Jurkat, Clone E6-1 (cell line): ENCODE measurements at regions not wholly inside any gene's neighbourhood (a gene's known extent, or its start where the extent isn't known, plus 50 kb on each side); places are given as distances from the start of the nearest gene placed in this dataset.

Source experiments
- DNase-seq: peaks from one replicate; pipeline ENCODE4 v3.0.0-alpha.2; 2011; ENCODE audit warnings: low read depth, low spot score
- H3K4me3 ChIP-seq: 2 replicates; pipeline ENCODE4 v1.5.1; 2011; ENCODE audit warnings: mild to moderate bottlenecking, low read length, control low read depth, moderate library complexity

- no peak overlapping the region for H3K4me3 ChIP-seq
- no peak for DNase-seq
These were observed 83.4 kb downstream of the MATN1 start for GRCh38 chr1:30639881-30640452.

GRCh38 chr1:30638811-30639210 lies 84.6 kb downstream of the MATN1 start:
- no peak for DNase-seq
- H3K4me3 ChIP-seq: no peak overlapping the region

- no peak for DNase-seq
- H3K4me3 ChIP-seq: no peak overlapping the region
These were observed 85.3 kb downstream of the MATN1 start for GRCh38 chr1:30638086-30638485.

GRCh38 chr1:30637183-30637980 lies 86.0 kb downstream of the MATN1 start:
- no peak for DNase-seq
- no peak overlapping the region for H3K4me3 ChIP-seq

GRCh38 chr1:30636621-30637020 lies 86.8 kb downstream of the MATN1 start:
- H3K4me3 ChIP-seq: no peak overlapping the region

GRCh38 chr1:30635391-30635975 lies 87.9 kb downstream of the MATN1 start:
- DNase-seq: no peak

More at GRCh38 chr1:30636621-30637020, 86.8 kb downstream of the MATN1 start:
- DNase-seq: no peak

GRCh38 chr1:30634507-30634906 lies 88.9 kb downstream of the MATN1 start:
- no peak overlapping the region for H3K4me3 ChIP-seq

More at GRCh38 chr1:30635391-30635975, 87.9 kb downstream of the MATN1 start:
- H3K4me3 ChIP-seq: no peak overlapping the region

GRCh38 chr1:30633294-30633693 lies 90.1 kb downstream of the MATN1 start:
- DNase-seq: no peak
- H3K4me3 ChIP-seq: no peak overlapping the region

More at GRCh38 chr1:30634507-30634906, 88.9 kb downstream of the MATN1 start:
- DNase-seq: no peak

GRCh38 chr1:30632481-30632880 lies 90.9 kb downstream of the MATN1 start:
- no peak for DNase-seq
- H3K4me3 ChIP-seq: no peak overlapping the region

GRCh38 chr1:30631700-30632099 lies 91.7 kb downstream of the MATN1 start:
- H3K4me3 ChIP-seq: no peak overlapping the region
- DNase-seq: no peak

GRCh38 chr1:30629501-30629900 lies 93.9 kb downstream of the MATN1 start:
- no peak overlapping the region for H3K4me3 ChIP-seq
- DNase-seq: no peak

- H3K4me3 ChIP-seq: no peak overlapping the region
- no peak for DNase-seq
These were observed 95.4 kb downstream of the MATN1 start for GRCh38 chr1:30627994-30628393.

- no peak overlapping the region for H3K4me3 ChIP-seq
- no peak for DNase-seq
These were observed 96.2 kb downstream of the MATN1 start for GRCh38 chr1:30627206-30627605.

GRCh38 chr1:30623431-30623830 lies 100.0 kb downstream of the MATN1 start:
- no peak overlapping the region for H3K4me3 ChIP-seq
- no peak for DNase-seq

- H3K4me3 ChIP-seq: no peak overlapping the region
- no peak for DNase-seq
These were observed 103.8 kb downstream of the MATN1 start for GRCh38 chr1:30619619-30620018.

- no peak overlapping the region for H3K4me3 ChIP-seq
- no peak for DNase-seq
These were observed 105.0 kb downstream of the MATN1 start for GRCh38 chr1:30618335-30618747.

- DNase-seq: no peak
- H3K4me3 ChIP-seq: no peak overlapping the region
These were observed 106.6 kb downstream of the MATN1 start for GRCh38 chr1:30616759-30617158.

- H3K4me3 ChIP-seq: no peak overlapping the region
- no peak for DNase-seq
These were observed 107.4 kb downstream of the MATN1 start for GRCh38 chr1:30615816-30616590.

GRCh38 chr1:30615076-30615795 lies 108.1 kb downstream of the MATN1 start:
- no peak for DNase-seq
- H3K4me3 ChIP-seq: no peak overlapping the region
